ENCODE measurements at regions not wholly inside any gene's neighbourhood (a gene's known extent, or its start where the extent isn't known, plus 50 kb on each side); places are given as distances from the start of the nearest gene placed in this dataset.

GRCh38 chr13:55652657-55653056 lies 1488.1 kb upstream of the PRR20A start:
- Histone ChIP-seq H3K9me3 (replicated peaks; ENCODE audit: control insufficient read depth, insufficient read depth, low read length) (no peaks in the 10 kb centered on the region), H3K27ac (ENCODE audit: insufficient read depth, low read depth, low read length) (no peak overlapping the region), H3K27me3 (ENCODE audit: control insufficient read depth in 2 of 2, insufficient read depth in 2 of 2, low read length in 2 of 2) (no peaks in the 10 kb centered on the region), H4K20me1 (replicated peaks; ENCODE audit: control insufficient read depth, extremely low read depth, insufficient read depth, low read length) (no peaks in the 10 kb centered on the region), H3K4me3 (replicated peaks in 1 of 3; ENCODE audit: insufficient read depth in 1 of 3, low read depth in 1 of 3, low read length in 3 of 3) (no peak overlapping the region), H3K9me1 (replicated peaks; ENCODE audit: control insufficient read depth, extremely low read depth, insufficient read depth, low read length) (no peaks in the 10 kb centered on the region), H3K36me3 (ENCODE audit: control insufficient read depth in 2 of 2, extremely low read depth in 1 of 2, insufficient read depth in 2 of 2, low read length in 2 of 2) (no peaks in the 10 kb centered on the region), H2AFZ (ENCODE audit: low read depth, low read length) (no peak overlapping the region), H3K4me2 (ENCODE audit: insufficient read depth, low read length) (no peak overlapping the region), H3K79me2 (ENCODE audit: control insufficient read depth, insufficient read depth, low read length) (no peaks in the 10 kb centered on the region), H3K4me1 (ENCODE audit: control insufficient read depth, extremely low read depth, insufficient read depth, low read length) (no peaks in the 10 kb centered on the region), H3K9ac (replicated peaks; ENCODE audit: extremely low read depth, insufficient read depth, low read length) (no peak overlapping the region)
- CTCF ChIA-PET, result interaction anchor here (0.6 kb wide), 1 partner anchor 34 kb away, joined by 3 read pairs; no protein-coding TSS in a partner anchor
- dilution Hi-C loops (cut with MboI; ENCODE audit: extremely low pct_ligation_motif_present, low sequenced_read_pairs), result no loop called here
- POLR2A ChIA-PET, result no interaction called here
- BruUV-seq (replicated peaks), result no TSS peak
- DNase-seq (ENCODE audit: low read depth, low spot score) (no peak), FAIRE-seq (no peak)
- TF ChIP-seq GATA2 (IDR thresholded peaks at IDR 0.05; ENCODE audit: insufficient read depth, insufficient read length, low read depth, low read length) (no peak), EZH2 (IDR thresholded peaks at IDR 0.05; ENCODE audit: borderline replicate concordance, low read depth, low read length, severe bottlenecking) (no peak), MYC (IDR thresholded peaks at IDR 0.05; ENCODE audit: low read depth, low read length) (no peak), CTCF (IDR thresholded peaks at IDR 0.05; ENCODE audit: extremely low read depth in 1 of 2, insufficient read depth in 1 of 2, low read depth in 1 of 2, low read length in 2 of 2) (no peak), POLR2A (IDR thresholded peaks at IDR 0.05; ENCODE audit: low read depth, low read length) (no peak), JUN (IDR thresholded peaks at IDR 0.05; ENCODE audit: borderline replicate concordance, insufficient read depth, insufficient read length, low read depth) (no peak), POLR2AphosphoS5 (IDR thresholded peaks at IDR 0.05; ENCODE audit: insufficient read depth, low read depth, low read length) (no peak), MAX (IDR thresholded peaks at IDR 0.05; ENCODE audit: insufficient read depth, insufficient read length) (no peak), FOS (IDR thresholded peaks at IDR 0.05; ENCODE audit: borderline replicate concordance, insufficient read depth, low read length) (no peak)
- intact Hi-C loops (cut with micrococcal nuclease), result no loop called here
